ENCODE measurements at regions not wholly inside any gene's neighbourhood (a gene's known extent, or its start where the extent isn't known, plus 50 kb on each side); places are given as distances from the start of the nearest gene placed in this dataset.

- H3K4me3 ChIP-seq (ENCODE audit: low read depth, low read length) = no peak overlapping the region
- no peak for TF ChIP-seq CTCF (conservative IDR thresholded peaks at IDR 0.05; ENCODE audit: low read depth, low read length)
- no peak for DNase-seq (ENCODE audit: low read depth)
Observed at GRCh38 chr17:65381152-65381551, 180.3 kb downstream of the AXIN2 start.

GRCh38 chr17:65374966-65375365 is 186.5 kb downstream of the AXIN2 start:
- H3K4me3 ChIP-seq (ENCODE audit: low read depth, low read length) = no peak overlapping the region
- DNase-seq (ENCODE audit: low read depth) = no peak
- no peak for TF ChIP-seq CTCF (conservative IDR thresholded peaks at IDR 0.05; ENCODE audit: low read depth, low read length)

GRCh38 chr17:65371702-65372101 is 189.7 kb downstream of the AXIN2 start:
- no peak for TF ChIP-seq CTCF (conservative IDR thresholded peaks at IDR 0.05; ENCODE audit: low read depth, low read length)
- no peak overlapping the region for H3K4me3 ChIP-seq (ENCODE audit: low read depth, low read length)
- no peak for DNase-seq (ENCODE audit: low read depth)

GRCh38 chr17:65370669-65371131 is 190.7 kb downstream of the AXIN2 start:
- no peak for DNase-seq (ENCODE audit: low read depth)
- H3K4me3 ChIP-seq (ENCODE audit: low read depth, low read length) = no peak overlapping the region
- no peak for TF ChIP-seq CTCF (conservative IDR thresholded peaks at IDR 0.05; ENCODE audit: low read depth, low read length)

GRCh38 chr17:65368341-65368740 is 193.1 kb downstream of the AXIN2 start:
- no peak for DNase-seq (ENCODE audit: low read depth)
- no peak overlapping the region for H3K4me3 ChIP-seq (ENCODE audit: low read depth, low read length)
- TF ChIP-seq CTCF (conservative IDR thresholded peaks at IDR 0.05; ENCODE audit: low read depth, low read length) = no peak

- H3K4me3 ChIP-seq (ENCODE audit: low read depth, low read length) = no peak overlapping the region
- DNase-seq (ENCODE audit: low read depth) = no peak
- no peak for TF ChIP-seq CTCF (conservative IDR thresholded peaks at IDR 0.05; ENCODE audit: low read depth, low read length)
Observed at GRCh38 chr17:65366102-65366844, 195.2 kb downstream of the AXIN2 start.

GRCh38 chr17:65365169-65365568 is 196.3 kb downstream of the AXIN2 start:
- TF ChIP-seq CTCF (conservative IDR thresholded peaks at IDR 0.05; ENCODE audit: low read depth, low read length) = no peak

More at GRCh38 chr17:65365169-65365568, 196.3 kb downstream of the AXIN2 start:
- H3K4me3 ChIP-seq (ENCODE audit: low read depth, low read length) = no peak overlapping the region
- no peak for DNase-seq (ENCODE audit: low read depth)

All from epithelial cell of proximal tubule (primary cell).